ENCODE measurements at regions not wholly inside any gene's neighbourhood (a gene's known extent, or its start where the extent isn't known, plus 50 kb on each side); places are given as distances from the start of the nearest gene placed in this dataset.

- TF ChIP-seq CTCF (IDR thresholded peaks at IDR 0.05) = no peak
- TF ChIP-seq POLR2A (IDR thresholded peaks at IDR 0.05) = no peak
Measured at GRCh38 chr5:136584474-136584873, 219.1 kb upstream of the TRPC7 start.
